ENCODE measurements at regions not wholly inside any gene's neighbourhood (a gene's known extent, or its start where the extent isn't known, plus 50 kb on each side); places are given as distances from the start of the nearest gene placed in this dataset.

DNA sequence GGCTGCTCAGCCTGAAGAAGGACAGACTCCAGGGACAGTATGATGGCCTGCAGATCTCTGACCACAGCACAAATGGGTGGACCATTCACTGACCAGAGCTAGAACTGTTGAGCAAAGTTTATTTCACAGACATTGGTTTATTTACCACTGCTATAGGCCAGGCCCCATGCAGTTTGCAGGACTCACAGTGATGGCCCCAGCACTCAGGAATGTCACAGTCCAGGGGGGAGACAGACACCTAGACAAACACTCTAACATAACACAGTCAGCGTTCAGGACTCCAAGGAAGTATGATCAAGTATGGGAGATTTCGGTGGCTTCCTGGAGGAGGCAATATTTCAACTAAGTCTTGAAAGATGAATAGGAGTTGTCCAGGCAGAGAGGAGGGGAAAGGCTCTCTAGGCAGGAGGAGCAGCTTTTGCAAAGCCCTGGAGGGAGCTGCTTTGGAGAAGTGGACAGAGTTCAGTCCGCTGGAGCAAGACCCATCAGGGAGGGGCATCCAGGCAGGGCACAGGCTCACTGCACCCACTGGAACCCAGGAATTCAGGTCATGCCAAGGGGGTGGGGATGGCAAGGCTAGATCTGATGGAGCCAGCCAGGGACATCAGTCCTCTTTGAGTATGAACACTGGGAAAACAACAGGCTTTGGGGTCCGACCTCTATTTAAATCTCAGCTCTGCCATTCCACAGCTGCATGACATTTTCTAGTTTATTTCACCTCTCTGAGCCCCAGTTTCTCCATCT is 454.3 kb downstream of the MATN1 start:
- H3K4me3 ChIP-seq (ENCODE audit: low read depth, low read length): no peak overlapping the region
- no peak for DNase-seq (ENCODE audit: low read depth)
- no peak for TF ChIP-seq MYC (IDR thresholded peaks at IDR 0.05; ENCODE audit: low read depth, low read length)
- TF ChIP-seq, protein P1, sequence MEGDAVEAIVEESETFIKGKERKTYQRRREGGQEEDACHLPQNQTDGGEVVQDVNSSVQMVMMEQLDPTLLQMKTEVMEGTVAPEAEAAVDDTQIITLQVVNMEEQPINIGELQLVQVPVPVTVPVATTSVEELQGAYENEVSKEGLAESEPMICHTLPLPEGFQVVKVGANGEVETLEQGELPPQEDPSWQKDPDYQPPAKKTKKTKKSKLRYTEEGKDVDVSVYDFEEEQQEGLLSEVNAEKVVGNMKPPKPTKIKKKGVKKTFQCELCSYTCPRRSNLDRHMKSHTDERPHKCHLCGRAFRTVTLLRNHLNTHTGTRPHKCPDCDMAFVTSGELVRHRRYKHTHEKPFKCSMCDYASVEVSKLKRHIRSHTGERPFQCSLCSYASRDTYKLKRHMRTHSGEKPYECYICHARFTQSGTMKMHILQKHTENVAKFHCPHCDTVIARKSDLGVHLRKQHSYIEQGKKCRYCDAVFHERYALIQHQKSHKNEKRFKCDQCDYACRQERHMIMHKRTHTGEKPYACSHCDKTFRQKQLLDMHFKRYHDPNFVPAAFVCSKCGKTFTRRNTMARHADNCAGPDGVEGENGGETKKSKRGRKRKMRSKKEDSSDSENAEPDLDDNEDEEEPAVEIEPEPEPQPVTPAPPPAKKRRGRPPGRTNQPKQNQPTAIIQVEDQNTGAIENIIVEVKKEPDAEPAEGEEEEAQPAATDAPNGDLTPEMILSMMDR (IDR thresholded peaks at IDR 0.05; ENCODE audit: low read depth, low read length): no peak
- TF ChIP-seq POLR2A (IDR thresholded peaks at IDR 0.05; ENCODE audit: extremely low read depth, insufficient read length): no peak
- TF ChIP-seq MAX (IDR thresholded peaks at IDR 0.05; ENCODE audit: low read depth, low read length): no peak

DNA sequence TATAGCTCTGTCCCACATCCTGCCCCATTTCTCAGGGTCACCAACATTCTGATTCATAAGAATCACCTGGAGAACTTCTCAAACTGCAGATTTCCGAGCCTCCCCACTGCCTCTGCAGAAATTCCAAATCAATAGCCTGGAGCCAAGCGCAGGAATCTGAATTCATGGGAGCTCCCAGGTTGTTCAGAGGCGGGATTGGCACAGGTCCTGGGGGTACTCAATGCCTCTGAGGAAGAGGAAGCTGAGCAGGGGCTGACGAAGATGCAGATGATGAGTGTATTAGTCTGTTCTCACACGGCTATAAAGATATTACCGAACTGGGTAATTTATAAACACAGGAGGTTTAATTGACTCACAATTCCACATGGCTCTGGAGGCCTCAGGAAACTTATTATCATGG is 455.5 kb downstream of the MATN1 start:
- TF ChIP-seq, protein P1 (IDR thresholded peaks at IDR 0.05; ENCODE audit: low read depth, low read length): no peak
- no peak for TF ChIP-seq MYC (IDR thresholded peaks at IDR 0.05; ENCODE audit: low read depth, low read length)
- no peak for TF ChIP-seq MAX (IDR thresholded peaks at IDR 0.05; ENCODE audit: low read depth, low read length)
- no peak for TF ChIP-seq POLR2A (IDR thresholded peaks at IDR 0.05; ENCODE audit: extremely low read depth, insufficient read length)
- no peak overlapping the region for H3K4me3 ChIP-seq (ENCODE audit: low read depth, low read length)

DNA sequence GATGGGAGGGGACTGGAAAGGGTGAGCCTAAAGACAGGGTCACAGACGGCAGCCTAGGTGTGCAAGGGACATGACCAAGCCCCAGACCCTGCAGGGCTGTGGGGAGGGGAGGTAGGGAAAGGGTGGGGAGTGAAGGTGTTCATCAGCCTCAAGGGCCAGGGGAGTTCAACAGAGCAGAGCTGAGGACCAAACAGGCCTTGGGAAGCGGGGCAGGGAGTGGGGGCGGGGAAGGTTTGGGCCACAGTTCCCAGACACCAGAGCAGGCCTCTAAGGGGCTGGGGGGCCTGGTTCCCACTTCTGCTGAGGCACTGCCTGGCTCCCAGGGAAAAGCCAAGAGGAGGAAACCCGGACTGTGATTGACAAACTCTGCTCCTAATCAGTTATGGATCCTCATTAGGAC is 456.3 kb downstream of the MATN1 start:
- TF ChIP-seq MYC (IDR thresholded peaks at IDR 0.05; ENCODE audit: low read depth, low read length): no peak
- TF ChIP-seq POLR2A (IDR thresholded peaks at IDR 0.05; ENCODE audit: extremely low read depth, insufficient read length): no peak
- TF ChIP-seq, protein P1 (IDR thresholded peaks at IDR 0.05; ENCODE audit: low read depth, low read length): no peak
- no peak for TF ChIP-seq MAX (IDR thresholded peaks at IDR 0.05; ENCODE audit: low read depth, low read length)
- H3K4me3 ChIP-seq (ENCODE audit: low read depth, low read length): no peak overlapping the region
- DNase-seq (ENCODE audit: low read depth): no peak

More for the DNA sequence above, 455.5 kb downstream of the MATN1 start:
- no peak for DNase-seq (ENCODE audit: low read depth)

- TF ChIP-seq MYC (IDR thresholded peaks at IDR 0.05; ENCODE audit: low read depth, low read length) (no peak), POLR2A (IDR thresholded peaks at IDR 0.05; ENCODE audit: extremely low read depth, insufficient read length) (no peak), MAX (IDR thresholded peaks at IDR 0.05; ENCODE audit: low read depth, low read length) (no peak)
- TF ChIP-seq, protein P1 (IDR thresholded peaks at IDR 0.05; ENCODE audit: low read depth, low read length): no peak
- H3K4me3 ChIP-seq (ENCODE audit: low read depth, low read length): no peak overlapping the region
- no peak for DNase-seq (ENCODE audit: low read depth)
Measured at GRCh38 chr1:30265127-30266070, 458.0 kb downstream of the MATN1 start.

DNA sequence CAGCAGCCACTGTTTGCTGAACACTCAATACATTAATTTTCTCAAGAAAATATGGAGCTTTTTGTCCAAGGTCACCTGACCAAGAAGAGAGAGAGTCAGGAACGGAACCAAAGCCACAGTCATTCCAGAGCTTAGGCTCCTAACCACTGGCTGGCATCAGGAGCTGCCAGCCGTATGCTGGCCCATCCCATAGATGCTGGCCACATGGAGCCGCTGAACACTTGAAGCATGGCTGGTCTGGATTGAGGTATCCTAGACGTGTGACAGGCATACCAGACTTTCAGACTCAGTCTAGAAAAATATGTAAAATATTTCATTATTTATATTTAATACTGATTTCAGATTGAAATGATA is 458.7 kb downstream of the MATN1 start:
- DNase-seq (ENCODE audit: low read depth): no peak
- TF ChIP-seq MYC (IDR thresholded peaks at IDR 0.05; ENCODE audit: low read depth, low read length): no peak
- TF ChIP-seq MAX (IDR thresholded peaks at IDR 0.05; ENCODE audit: low read depth, low read length): no peak
- TF ChIP-seq POLR2A (IDR thresholded peaks at IDR 0.05; ENCODE audit: extremely low read depth, insufficient read length): no peak
- TF ChIP-seq, protein P1 (IDR thresholded peaks at IDR 0.05; ENCODE audit: low read depth, low read length): no peak
- no peak overlapping the region for H3K4me3 ChIP-seq (ENCODE audit: low read depth, low read length)

All from NB4 (cell line).